Mesenchymal stem cell (in vitro differentiated cells and primary cell): ENCODE measurements at regions not wholly inside any gene's neighbourhood (a gene's known extent, or its start where the extent isn't known, plus 50 kb on each side); places are given as distances from the start of the nearest gene placed in this dataset.

Experiments used
- DNase-seq: peaks from one replicate; pipeline ENCODE4 v3.0.0-alpha.2; 2013
- H2AFZ ChIP-seq: one replicate; pipeline ENCODE4 v1.6.1; 2013; ENCODE audit warnings: low read depth, mild to moderate bottlenecking, control low read depth, inconsistent platforms, low read length, moderate library complexity
- H2AK5ac ChIP-seq: 2 replicates; pipeline ENCODE4 v1.6.1; 2013; ENCODE audit warnings: low read length, moderate library complexity, mild to moderate bottlenecking, inconsistent platforms; ENCODE audit not compliant: severe bottlenecking
- H2BK120ac ChIP-seq: one replicate; pipeline ENCODE4 v1.6.1; 2013; ENCODE audit warnings: low read depth, mild to moderate bottlenecking, inconsistent platforms, low read length, moderate library complexity
- H2BK12ac ChIP-seq, 2 experiments: one replicate each; pipeline ENCODE4 v1.6.1; 2013; ENCODE audit warnings: inconsistent platforms in 2 of 2, low read length in 2 of 2, mild to moderate bottlenecking in 2 of 2, moderate library complexity in 2 of 2, control low read depth in 1 of 2
- H2BK15ac ChIP-seq: one replicate; pipeline ENCODE4 v1.6.1; 2013; ENCODE audit warnings: mild to moderate bottlenecking, low read depth, inconsistent platforms; ENCODE audit not compliant: poor library complexity, severe bottlenecking
- H2BK5ac ChIP-seq: 2 replicates; pipeline ENCODE4 v1.6.1; 2013; ENCODE audit warnings: low read depth, mild to moderate bottlenecking, low read length, control low read depth, inconsistent platforms; ENCODE audit not compliant: poor library complexity, severe bottlenecking
- H3K14ac ChIP-seq, 2 experiments: one replicate each; pipeline ENCODE4 v1.6.1; 2013; ENCODE audit warnings: inconsistent platforms in 2 of 2, low read length in 2 of 2, control low read depth in 1 of 2, mild to moderate bottlenecking in 1 of 2, moderate library complexity in 1 of 2
- H3K18ac ChIP-seq, 2 experiments: one replicate each; pipeline ENCODE4 v1.6.1; 2013; ENCODE audit warnings: inconsistent platforms in 2 of 2, low read length in 2 of 2, control low read depth in 1 of 2, low read depth in 1 of 2, mild to moderate bottlenecking in 1 of 2
- H3K23ac ChIP-seq, 2 experiments: one replicate each; pipeline ENCODE4 v1.6.1; 2013; ENCODE audit warnings: inconsistent platforms in 2 of 2, low read length in 2 of 2, mild to moderate bottlenecking in 2 of 2, moderate library complexity in 2 of 2, control low read depth in 1 of 2
- H3K27ac ChIP-seq: 2 replicates; pipeline ENCODE4 v1.5.1; 2013; ENCODE audit warnings: mild to moderate bottlenecking, moderate library complexity, low read length, control low read depth, inconsistent platforms; ENCODE audit not compliant: poor library complexity, severe bottlenecking
- H3K27me3 ChIP-seq, 2 experiments: 2 replicates each; pipeline versions ENCODE4 v1.6.1 to v1.7.0; 2013; ENCODE audit warnings: low read length in 2 of 2, mild to moderate bottlenecking in 2 of 2, moderate library complexity in 2 of 2, control low read depth in 1 of 2, inconsistent platforms in 1 of 2; ENCODE audit not compliant: control insufficient read depth in 1 of 2, insufficient read depth in 1 of 2
- H3K36me3 ChIP-seq, 2 experiments: 2 replicates each; pipeline versions ENCODE4 v1.6.1 to v1.7.0; 2013; ENCODE audit warnings: low read length in 2 of 2, control low read depth in 1 of 2, inconsistent platforms in 1 of 2, low read depth in 1 of 2, mild to moderate bottlenecking in 1 of 2; ENCODE audit not compliant: insufficient read depth in 2 of 2, control insufficient read depth in 1 of 2
- H3K4ac ChIP-seq, 2 experiments: one replicate each; pipeline ENCODE4 v1.6.1; 2013; ENCODE audit warnings: inconsistent platforms in 2 of 2, low read length in 2 of 2, mild to moderate bottlenecking in 2 of 2, moderate library complexity in 2 of 2, control low read depth in 1 of 2, low read depth in 1 of 2
- H3K4me1 ChIP-seq: 2 replicates; pipeline ENCODE4 v1.6.1; 2013; ENCODE audit warnings: low read depth, low read length, control low read depth; ENCODE audit not compliant: control insufficient read depth, insufficient read depth
- H3K4me2 ChIP-seq: 2 replicates; pipeline ENCODE4 v1.6.1; 2013; ENCODE audit warnings: low read length, mild to moderate bottlenecking, inconsistent platforms; ENCODE audit not compliant: poor library complexity, severe bottlenecking
- H3K4me3 ChIP-seq, 2 experiments: 2 replicates each; pipeline versions ENCODE4 v1.5.1 to v1.7.0; 2013; ENCODE audit warnings: low read length in 2 of 2, mild to moderate bottlenecking in 2 of 2, control low read depth in 1 of 2, low read depth in 1 of 2; ENCODE audit not compliant: insufficient read depth in 1 of 2
- H3K79me1 ChIP-seq: replicated peaks from 2 replicates; pipeline ENCODE4 v1.6.1; 2013; ENCODE audit warnings: mild to moderate bottlenecking, control low read depth, low read length, inconsistent platforms; ENCODE audit not compliant: poor library complexity, severe bottlenecking
- H3K9ac ChIP-seq: 2 replicates; pipeline ENCODE4 v1.7.0; 2013; ENCODE audit warnings: mild to moderate bottlenecking, low read length, moderate library complexity
- H3K9me3 ChIP-seq: 2 replicates; pipeline ENCODE4 v1.7.0; 2013; ENCODE audit warnings: mild to moderate bottlenecking, low read length; ENCODE audit not compliant: control insufficient read depth
- H4K8ac ChIP-seq: one replicate; pipeline ENCODE4 v1.6.1; 2013; ENCODE audit warnings: inconsistent platforms, mild to moderate bottlenecking, low read length, moderate library complexity
- H4K91ac ChIP-seq: one replicate; pipeline ENCODE4 v1.6.1; 2013; ENCODE audit warnings: mild to moderate bottlenecking, low read length, inconsistent platforms
- WGBS: methylation state at CpG from one replicate; pipeline ENCODE4 v1.1.7; 2013; ENCODE audit warnings: mixed read lengths; 5-methylcytosine and 5-hydroxymethylcytosine counted together

DNA sequence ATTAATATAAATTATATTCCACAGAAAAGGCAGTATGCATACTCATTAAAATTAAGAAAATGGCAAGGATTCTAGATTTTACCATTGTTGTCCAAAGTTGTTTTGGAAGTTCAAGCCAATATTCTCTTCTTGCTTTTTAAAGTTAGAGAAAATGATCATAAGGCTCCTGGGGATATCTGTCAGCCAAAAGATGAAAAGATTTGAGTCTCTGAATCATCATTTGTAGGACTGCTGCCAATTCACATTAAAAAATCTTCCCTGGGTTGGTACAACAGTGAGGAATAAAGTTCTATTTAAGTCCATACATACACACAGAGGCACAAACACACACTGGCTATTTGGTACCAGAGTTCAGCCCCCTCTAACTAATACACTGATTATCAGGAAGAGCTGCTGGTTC lies 620.1 kb downstream of the COL12A1 start:
- H3K27me3 ChIP-seq: no peaks in the 10 kb centered on the region
- no peaks in the 10 kb centered on the region for H3K79me1 ChIP-seq
- no peak overlapping the region for H2AFZ ChIP-seq
- H3K18ac ChIP-seq: no peak overlapping the region
- H3K4me1 ChIP-seq: no peaks in the 10 kb centered on the region
- H4K8ac ChIP-seq: no peak overlapping the region
- H2BK12ac ChIP-seq: no peak overlapping the region
- H3K9ac ChIP-seq: no peak overlapping the region
- no peak overlapping the region for H3K23ac ChIP-seq
- no peak overlapping the region for H3K14ac ChIP-seq
- H3K4me3 ChIP-seq: no peak overlapping the region
- H3K9me3 ChIP-seq: no peaks in the 10 kb centered on the region
- DNase-seq: no peak
- H2BK5ac ChIP-seq: no peak overlapping the region
- no peak overlapping the region for H2BK120ac ChIP-seq
- no peaks in the 10 kb centered on the region for H3K36me3 ChIP-seq
- no peak overlapping the region for H4K91ac ChIP-seq
- H2BK15ac ChIP-seq: no peak overlapping the region
- H3K27ac ChIP-seq: no peak overlapping the region
- no peak overlapping the region for H2AK5ac ChIP-seq
- H3K4ac ChIP-seq: no peak overlapping the region
- no peak overlapping the region for H3K4me2 ChIP-seq

DNA sequence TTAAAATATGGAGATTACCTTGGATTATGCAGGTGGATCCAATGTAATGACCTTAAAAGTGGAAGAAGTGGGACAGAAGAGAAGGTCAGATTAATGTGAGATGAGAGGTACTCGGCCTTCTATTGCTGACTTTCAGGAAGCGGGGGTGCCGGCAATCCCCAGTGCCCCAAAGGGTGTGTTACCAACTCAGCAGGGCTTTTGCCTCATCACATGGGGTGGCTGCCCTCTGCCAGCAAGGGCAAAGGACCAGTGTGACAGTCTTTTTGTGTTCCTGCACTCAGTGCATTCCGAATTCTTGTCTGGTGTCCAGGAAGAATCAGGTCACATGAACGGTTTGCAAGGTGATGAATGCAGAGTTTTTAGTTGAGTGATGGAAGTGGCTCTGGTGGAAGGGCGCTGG lies 624.2 kb downstream of the COL12A1 start:
- DNase-seq: no peak
- H3K4me3 ChIP-seq: no peak overlapping the region
- peak overlapping the region; percentile 75 to 77 for H2BK12ac ChIP-seq
- no peaks in the 10 kb centered on the region for H3K36me3 ChIP-seq
- H4K8ac ChIP-seq: peak overlapping the region; percentile 19
- 95% methylated on average over 6 of the region's 6 CpGs for WGBS
- no peak overlapping the region for H2BK15ac ChIP-seq
- H2BK5ac ChIP-seq: no peak overlapping the region
- H3K9me3 ChIP-seq: no peaks in the 10 kb centered on the region
- no peaks in the 10 kb centered on the region for H3K27me3 ChIP-seq
- H3K4me2 ChIP-seq: no peak overlapping the region
- H3K4ac ChIP-seq: no peak overlapping the region
- peaks cover 3% of the 10 kb centered on the region for H3K4me1 ChIP-seq
- H3K79me1 ChIP-seq: no peaks in the 10 kb centered on the region
- H2AK5ac ChIP-seq: no peak overlapping the region
- no peak overlapping the region for H2BK120ac ChIP-seq
- H3K23ac ChIP-seq: no peak overlapping the region
- H3K9ac ChIP-seq: no peak overlapping the region
- no peak overlapping the region for H3K27ac ChIP-seq
- peak overlapping the region; percentile 14 for H4K91ac ChIP-seq
- H2AFZ ChIP-seq: no peak overlapping the region
- no peak overlapping the region for H3K14ac ChIP-seq
- peak overlapping the region in 1 of 2 experiments; percentile 18 for H3K18ac ChIP-seq

DNA sequence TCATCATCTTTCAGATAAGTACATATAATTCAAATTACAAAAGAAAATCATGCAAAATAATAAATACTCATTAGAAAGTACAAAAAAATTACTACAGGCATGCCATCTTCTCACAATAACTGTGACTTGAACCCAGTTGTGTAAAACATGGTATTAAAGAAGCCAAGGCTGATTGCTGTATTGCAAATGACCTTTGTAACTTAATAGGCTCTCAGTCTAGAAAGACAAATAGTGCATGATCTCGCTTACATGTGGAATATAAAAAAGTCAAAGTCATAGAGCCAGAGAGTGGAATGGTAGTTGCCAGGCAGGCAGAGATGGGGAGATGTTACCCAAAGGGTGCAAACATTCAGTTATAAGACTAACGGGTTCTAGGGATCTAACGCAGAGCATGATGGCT lies 626.1 kb downstream of the COL12A1 start:
- Histone ChIP-seq H3K4me2 (no peak overlapping the region), H3K4me1 (peaks cover 3% of the 10 kb centered on the region), H3K23ac (no peak overlapping the region), H2BK120ac (no peak overlapping the region), H4K8ac (no peak overlapping the region), H2AFZ (no peak overlapping the region), H2AK5ac (no peak overlapping the region), H3K4ac (no peak overlapping the region), H3K36me3 (no peaks in the 10 kb centered on the region), H3K9ac (no peak overlapping the region), H3K18ac (peak overlapping the region in 1 of 2 experiments; percentile 5), H2BK5ac (no peak overlapping the region), H3K4me3 (no peak overlapping the region), H2BK12ac (no peak overlapping the region), H3K9me3 (no peaks in the 10 kb centered on the region), H4K91ac (no peak overlapping the region), H3K27me3 (no peaks in the 10 kb centered on the region), H3K79me1 (no peaks in the 10 kb centered on the region), H3K14ac (no peak overlapping the region), H3K27ac (no peak overlapping the region), H2BK15ac (no peak overlapping the region)
- no peak for DNase-seq
- 97% methylated on average over 2 of the region's 3 CpGs for WGBS

DNA sequence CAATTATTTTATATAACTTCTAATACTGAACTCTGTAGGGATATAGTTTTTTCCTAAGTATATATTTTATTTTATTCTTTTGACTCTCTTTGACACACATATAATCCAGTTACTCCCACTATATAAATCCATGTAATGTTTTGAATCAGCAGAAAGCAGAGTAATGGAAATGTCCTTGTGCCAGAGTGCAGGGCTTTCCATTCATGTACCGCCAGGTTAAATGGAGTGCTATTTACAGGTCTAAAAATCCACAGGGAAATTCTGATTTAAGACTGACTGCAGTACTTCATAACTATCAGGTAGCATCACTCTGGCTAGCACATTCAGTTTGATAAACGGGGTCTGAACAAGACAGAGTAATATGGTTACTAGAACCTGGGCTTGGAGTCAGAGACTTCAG lies 626.8 kb downstream of the COL12A1 start:
- peak; percentile 20 for DNase-seq

More for the DNA sequence above, 626.8 kb downstream of the COL12A1 start:
- Histone ChIP-seq H3K4me1 (peaks cover 3% of the 10 kb centered on the region), H4K8ac (no peak overlapping the region), H3K36me3 (no peaks in the 10 kb centered on the region), H3K23ac (no peak overlapping the region), H3K79me1 (no peaks in the 10 kb centered on the region), H2BK15ac (no peak overlapping the region), H2BK5ac (no peak overlapping the region), H3K27me3 (no peaks in the 10 kb centered on the region), H3K4me3 (no peak overlapping the region), H3K27ac (no peak overlapping the region), H3K9ac (peak overlapping the region; percentile 31), H3K18ac (peak overlapping the region in 1 of 2 experiments; percentile 3), H4K91ac (no peak overlapping the region), H2AFZ (no peak overlapping the region), H2AK5ac (no peak overlapping the region), H3K4me2 (no peak overlapping the region), H2BK12ac (no peak overlapping the region), H3K9me3 (no peaks in the 10 kb centered on the region), H2BK120ac (no peak overlapping the region), H3K14ac (no peak overlapping the region), H3K4ac (no peak overlapping the region)
- 100% methylated on average over 2 of the region's 2 CpGs for WGBS
